ENCODE measurements at regions not wholly inside any gene's neighbourhood (a gene's known extent, or its start where the extent isn't known, plus 50 kb on each side); places are given as distances from the start of the nearest gene placed in this dataset.
"Not testable (repeated sequence)": the region's sequence is repeated elsewhere in the genome, so short reads cannot be mapped to it uniquely, and the experiment has no call there.

DNA sequence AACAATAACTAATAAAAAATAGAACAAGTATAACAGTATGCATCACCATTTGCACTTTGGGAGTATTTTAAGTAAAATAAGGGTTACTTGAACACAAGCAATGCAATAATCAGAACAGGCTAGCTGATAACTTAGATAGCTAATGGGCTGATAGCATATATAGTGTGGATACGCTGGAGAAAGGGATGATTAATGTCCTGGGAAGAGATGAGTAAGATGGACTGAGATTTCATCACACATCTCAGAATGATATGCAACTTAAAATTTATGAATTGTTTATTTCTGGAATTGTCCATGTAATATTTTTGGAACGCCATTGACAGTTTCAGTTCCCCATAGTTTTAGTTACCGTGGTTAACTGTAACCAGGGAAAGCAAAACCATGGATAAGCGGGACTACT is 173.6 kb downstream of the ISL1 start:
- no peak for DNase-seq
- intact Hi-C loops (cut with DNase I, micrococcal nuclease), result no loop called here
- ATAC-seq, result no peak

DNA sequence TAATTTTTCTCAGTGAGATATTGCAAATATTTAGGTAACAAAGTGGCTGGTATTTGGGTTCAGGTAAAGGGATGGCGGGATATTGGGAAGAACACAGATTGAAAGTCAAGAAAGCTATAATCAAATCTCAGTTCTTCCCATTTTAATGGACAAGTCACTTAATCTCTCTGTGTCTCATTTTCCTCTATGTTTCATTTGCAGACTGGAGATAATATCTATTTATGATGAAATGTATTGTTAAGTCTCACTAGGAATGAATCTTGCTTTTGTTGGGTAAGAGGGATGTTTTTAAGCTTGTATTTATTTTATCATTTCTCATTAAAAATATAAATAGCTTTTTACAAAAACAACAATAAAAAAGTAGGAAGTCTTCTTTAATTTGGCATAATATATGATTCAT is 175.4 kb downstream of the ISL1 start:
- ATAC-seq, result no peak

DNA sequence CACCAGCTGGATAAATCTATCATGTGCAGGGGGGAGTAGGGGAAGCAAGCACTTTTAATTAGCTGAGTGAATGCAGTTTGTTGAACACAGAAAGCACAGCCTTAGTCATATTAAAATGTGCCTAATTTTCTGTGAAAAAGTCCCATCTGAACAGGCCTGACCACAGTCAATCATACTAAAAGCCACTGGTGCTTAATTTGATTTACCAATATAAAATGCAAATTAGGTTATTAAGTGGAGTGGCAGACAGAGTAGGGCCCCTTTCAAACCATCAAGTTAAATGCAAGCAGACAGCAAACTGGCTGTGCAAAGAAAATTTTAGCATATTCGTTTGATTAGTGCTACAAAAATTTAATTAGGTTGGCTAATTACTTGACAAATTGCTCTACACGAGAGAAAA is 176.1 kb downstream of the ISL1 start:
- ATAC-seq, result no peak
- no peak for DNase-seq
- intact Hi-C loops (cut with DNase I, micrococcal nuclease), result no loop called here

More for the DNA sequence above, 175.4 kb downstream of the ISL1 start:
- no peak for DNase-seq
- intact Hi-C loops (cut with DNase I, micrococcal nuclease), result no loop called here

DNA sequence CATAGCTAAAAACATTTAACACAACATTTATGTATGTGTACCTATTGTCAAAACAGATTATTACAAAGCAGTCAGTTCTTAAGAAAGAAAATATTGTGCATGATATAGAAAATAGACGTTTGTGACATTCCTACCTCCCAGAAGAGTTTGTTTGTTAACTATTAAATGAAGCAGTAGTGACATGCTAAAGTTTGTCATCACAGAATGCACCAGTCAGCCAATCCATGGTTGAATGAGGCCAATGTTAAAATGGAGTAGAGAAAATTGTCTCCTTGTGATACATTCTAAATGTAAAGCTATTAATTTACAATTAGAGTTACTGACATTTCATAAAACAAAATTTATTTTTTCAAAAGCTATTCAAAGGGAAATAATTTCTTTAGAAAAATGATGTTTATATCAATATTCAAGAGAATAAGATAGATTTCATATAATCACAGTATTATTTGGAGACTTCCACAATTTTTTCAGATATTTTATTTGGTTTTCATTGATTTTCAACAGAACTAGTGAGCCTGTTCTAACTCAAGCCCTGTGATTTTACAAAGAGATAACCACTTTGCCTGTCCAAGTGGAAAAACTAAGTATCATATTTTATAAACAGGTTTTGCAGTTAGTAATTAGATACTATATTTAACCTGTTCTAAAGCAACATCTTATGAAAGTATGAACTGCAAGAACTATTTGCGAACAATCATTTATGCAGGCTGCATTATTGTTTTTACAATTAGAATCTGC is 176.8 kb downstream of the ISL1 start:
- DNase-seq, result no peak
- intact Hi-C loops (cut with DNase I, micrococcal nuclease), result no loop called here
- ATAC-seq, result no peak

DNA sequence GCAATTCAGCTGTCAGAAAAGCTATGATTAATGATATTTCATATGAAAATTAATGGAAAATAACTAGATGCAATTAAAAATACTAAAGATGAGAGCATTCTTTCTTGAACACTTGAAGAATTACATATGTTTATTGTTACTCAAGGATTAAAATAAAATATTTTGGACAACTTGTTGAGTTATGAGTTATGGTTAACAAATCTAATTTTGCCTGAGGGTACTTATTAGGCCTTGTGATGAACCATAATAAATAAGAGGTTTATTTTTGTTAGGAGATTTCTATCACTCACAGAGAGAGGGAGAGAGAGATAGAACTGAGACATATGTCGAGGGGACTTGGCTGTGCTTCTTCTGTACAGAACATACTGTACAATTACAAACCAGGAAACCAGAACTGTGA is 183.7 kb downstream of the ISL1 start:
- no peak for DNase-seq
- no peak for ATAC-seq
- intact Hi-C loops (cut with DNase I, micrococcal nuclease), result no loop called here

DNA sequence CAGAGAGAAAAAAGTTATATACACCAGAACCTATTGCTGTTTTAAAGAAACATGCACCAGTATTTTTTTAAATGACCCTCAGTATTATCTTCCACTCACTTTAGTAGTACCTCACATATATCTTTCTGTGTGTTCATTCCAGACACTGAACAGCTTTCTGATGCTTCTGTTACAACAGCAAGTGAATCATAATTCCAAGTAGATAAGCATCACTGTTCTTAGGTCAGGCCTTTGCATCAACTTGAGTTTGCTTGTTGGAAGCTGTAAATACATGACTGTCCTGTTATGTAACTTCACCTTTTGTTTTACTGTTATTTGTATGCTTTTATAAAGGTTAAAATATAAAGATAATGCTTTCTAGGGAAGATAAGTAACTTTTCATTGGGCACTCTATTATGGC is 184.4 kb downstream of the ISL1 start:
- DNase-seq (no peak), ATAC-seq (no peak)
- intact Hi-C loops (cut with DNase I, micrococcal nuclease), result no loop called here

DNA sequence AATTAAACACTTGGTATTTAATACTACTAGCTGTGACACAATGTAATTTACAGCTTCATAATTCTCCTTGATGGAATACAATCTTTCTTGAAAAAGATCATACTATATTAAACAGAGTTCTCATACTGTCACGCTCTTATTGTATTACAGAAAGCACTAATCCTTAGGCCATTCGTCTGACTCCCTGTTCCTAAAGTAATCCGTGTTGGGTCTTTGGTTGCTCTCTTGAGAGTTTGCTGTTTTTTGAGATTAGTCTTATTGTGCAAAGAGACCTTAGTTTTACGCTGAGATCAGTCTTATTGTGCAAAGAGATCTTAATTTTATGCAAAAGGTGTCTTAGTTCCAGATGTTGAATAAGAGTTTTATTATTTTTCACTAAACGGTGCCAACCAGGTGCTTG is 190.6 kb downstream of the ISL1 start:
- intact Hi-C loops (cut with DNase I, micrococcal nuclease), result no loop called here
- no peak for DNase-seq
- ATAC-seq, result no peak

DNA sequence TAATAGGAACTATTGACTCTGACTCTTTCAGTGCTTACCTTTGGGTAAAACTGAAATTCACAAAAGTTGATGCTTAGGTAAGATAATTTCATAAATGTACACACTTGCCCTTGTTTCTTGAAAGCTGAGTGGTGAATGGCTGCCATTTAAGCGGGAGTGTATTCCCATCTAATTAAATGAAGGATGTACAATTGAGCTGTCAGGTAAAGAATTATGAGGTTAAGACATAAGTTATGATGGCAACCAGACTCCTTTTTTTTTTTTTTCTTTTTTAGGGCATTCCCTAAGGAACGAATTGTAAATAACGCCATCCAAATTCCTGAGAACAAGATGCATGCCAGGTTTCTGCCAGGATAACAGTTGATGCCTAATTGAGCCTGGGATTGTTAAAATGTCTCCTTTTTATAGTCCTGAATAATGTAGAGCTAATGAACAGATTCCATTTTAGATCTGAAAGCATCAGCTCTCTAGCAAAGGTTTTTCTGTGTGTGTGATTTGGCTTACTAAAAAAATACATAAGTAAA is 199.7 kb downstream of the ISL1 start:
- no peak for DNase-seq
- ATAC-seq, result no peak
- intact Hi-C loops (cut with DNase I, micrococcal nuclease), result no loop called here

DNA sequence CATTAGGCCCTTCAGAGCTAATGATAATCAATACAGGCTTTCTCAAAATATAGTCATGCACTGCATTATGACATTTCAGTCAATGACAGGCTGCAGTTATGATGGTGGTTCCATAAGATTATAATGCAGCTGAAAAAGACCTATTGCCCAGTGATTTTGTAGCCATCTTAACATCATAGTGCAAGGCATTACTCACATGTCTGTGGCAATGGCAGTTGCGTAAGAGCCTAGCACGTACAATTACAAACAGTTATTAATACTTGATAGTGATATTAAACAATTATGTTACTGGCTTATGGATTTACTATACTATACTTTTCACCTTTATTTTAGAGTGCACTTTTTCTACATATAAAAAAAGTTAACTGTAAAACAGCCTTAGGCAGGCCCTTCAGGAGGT is 214.8 kb downstream of the ISL1 start:
- DNase-seq, result no peak
- intact Hi-C loops (cut with DNase I, micrococcal nuclease), result no loop called here
- no peak for ATAC-seq

DNA sequence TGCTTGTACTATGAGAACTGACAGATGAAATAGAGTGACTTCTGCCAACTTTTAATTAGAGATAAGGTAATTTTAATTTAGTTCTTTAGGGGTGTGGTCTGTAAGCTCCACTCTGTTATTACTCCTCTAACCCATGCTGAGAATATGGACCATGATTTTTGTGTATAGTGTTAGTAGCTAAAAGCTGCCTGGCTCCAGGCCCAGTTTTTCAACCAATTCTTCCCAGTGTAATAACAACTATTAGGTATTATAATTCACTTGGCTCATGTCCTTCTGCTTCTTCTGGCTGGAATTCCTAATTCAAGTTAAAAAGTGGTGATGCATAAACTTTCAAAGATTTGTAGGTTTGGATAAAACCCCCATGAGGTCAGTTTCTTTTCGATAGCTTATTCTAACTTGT is 216.3 kb downstream of the ISL1 start:
- DNase-seq, result no peak
- intact Hi-C loops (cut with DNase I, micrococcal nuclease), result no loop called here

DNA sequence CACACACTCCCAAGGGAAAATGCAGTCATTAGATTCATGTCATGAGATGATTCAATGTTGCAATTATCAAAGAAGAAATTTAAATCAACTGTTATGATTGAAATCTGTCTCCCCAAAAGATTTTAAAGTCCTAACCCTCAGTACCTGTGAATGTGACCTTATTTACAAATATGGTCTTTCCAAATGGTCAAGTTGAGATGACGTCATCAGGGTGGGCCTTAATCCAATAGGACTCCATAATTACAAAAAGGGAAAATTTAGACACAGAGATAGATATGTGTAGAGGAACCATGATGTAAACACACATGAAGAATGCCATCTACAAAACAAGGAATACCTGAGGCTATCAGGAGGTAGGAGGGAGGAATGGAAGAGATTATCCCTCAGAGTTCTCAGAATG is 221.1 kb downstream of the ISL1 start:
- no peak for DNase-seq
- ATAC-seq, result no peak
- intact Hi-C loops (cut with DNase I, micrococcal nuclease), result no loop called here

More for the DNA sequence above, 216.3 kb downstream of the ISL1 start:
- ATAC-seq, result no peak

DNA sequence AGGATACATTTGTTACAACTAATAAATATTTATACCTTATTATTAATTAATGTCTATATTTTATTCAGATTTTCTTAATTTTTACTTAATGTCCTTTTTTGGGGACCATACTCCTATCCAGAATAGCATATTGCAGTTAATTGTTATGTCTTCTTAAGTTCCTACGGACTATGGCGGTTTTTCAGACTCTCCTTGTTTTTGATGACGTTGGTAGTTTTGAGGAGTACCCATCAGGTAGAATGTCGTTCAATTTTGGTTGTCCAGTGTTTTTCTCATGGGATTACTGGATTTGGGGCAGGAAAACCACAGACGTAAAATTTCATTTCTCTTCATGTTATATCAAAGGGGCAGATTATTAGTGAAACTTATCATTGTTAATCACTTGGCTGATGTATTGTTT is 223.7 kb downstream of the ISL1 start:
- ATAC-seq (no peak), DNase-seq (no peak)
- intact Hi-C loops (cut with DNase I, micrococcal nuclease), result no loop called here

DNA sequence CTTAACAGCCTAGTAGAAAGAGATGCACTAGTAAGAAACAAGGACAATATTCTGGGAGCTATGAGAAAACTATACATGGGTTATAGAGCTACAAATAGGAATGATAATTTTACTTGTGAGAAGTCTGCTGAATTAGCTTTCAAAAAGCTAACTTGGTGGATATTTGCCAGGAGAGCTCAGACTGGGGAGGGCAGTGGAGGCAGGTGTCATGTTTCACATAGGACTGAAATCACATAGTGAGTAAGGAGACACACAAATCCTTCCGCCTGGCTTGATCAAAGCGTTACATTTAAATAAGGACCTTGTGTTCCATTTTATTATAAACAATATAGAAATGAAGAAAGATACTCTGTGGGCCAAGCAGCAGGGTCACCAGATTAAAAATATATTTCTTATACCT is 235.0 kb downstream of the ISL1 start:
- ATAC-seq, result no peak

DNA sequence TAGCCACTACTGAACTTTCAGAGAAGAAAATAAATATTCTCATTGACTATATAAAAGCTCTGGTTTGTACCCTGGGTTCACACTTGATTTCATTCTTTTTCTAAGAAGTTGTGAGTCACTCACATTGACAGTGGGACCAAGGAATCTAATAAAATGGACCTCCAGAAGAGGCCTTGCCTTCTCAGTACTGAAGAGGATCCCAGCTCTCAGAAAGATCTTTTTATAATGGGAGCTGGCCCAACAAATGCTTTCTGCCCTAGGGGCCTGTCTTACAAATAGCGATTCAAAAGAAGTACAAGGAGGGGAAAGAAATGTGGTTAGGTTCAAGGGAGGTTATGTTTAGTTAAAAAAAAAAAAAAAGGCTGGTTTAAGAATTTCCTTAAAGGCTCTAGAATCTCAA is 237.9 kb downstream of the ISL1 start:
- intact Hi-C loops (cut with DNase I, micrococcal nuclease), result no loop called here
- no peak for ATAC-seq
- no peak for DNase-seq

More for the DNA sequence above, 235.0 kb downstream of the ISL1 start:
- no peak for DNase-seq
- intact Hi-C loops (cut with DNase I, micrococcal nuclease), result no loop called here

DNA sequence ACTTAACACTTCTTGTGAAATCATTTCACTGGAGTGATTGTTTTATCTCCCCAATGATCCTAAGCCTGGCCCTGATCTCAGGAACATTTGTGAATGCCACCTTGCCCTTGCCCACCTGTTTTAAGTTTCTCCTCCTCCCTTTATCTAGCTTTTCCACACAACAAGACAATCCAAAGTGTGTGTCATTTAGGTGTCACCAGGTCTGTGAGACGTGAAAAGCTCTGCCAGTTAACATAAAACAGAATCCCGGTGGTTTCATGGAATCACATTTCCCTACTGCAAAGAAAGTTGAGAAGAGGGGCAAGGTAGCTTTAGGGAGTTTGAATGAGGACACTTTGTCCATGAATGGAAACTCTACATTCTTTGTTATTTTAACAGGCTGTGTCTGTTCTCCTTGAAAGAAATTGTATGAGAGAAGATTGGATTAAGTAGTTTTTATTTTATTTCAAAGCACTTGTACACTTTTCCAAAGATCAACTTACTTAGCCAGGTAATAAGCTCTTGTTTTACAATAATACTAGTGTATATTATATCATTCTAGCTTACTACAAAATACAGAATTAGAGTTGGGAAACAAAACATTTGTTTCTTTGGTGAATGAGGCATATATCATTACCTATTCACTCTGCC is 239.0 kb downstream of the ISL1 start:
- ATAC-seq (no peak), DNase-seq (no peak)
- intact Hi-C loops (cut with DNase I, micrococcal nuclease), result no loop called here

DNA sequence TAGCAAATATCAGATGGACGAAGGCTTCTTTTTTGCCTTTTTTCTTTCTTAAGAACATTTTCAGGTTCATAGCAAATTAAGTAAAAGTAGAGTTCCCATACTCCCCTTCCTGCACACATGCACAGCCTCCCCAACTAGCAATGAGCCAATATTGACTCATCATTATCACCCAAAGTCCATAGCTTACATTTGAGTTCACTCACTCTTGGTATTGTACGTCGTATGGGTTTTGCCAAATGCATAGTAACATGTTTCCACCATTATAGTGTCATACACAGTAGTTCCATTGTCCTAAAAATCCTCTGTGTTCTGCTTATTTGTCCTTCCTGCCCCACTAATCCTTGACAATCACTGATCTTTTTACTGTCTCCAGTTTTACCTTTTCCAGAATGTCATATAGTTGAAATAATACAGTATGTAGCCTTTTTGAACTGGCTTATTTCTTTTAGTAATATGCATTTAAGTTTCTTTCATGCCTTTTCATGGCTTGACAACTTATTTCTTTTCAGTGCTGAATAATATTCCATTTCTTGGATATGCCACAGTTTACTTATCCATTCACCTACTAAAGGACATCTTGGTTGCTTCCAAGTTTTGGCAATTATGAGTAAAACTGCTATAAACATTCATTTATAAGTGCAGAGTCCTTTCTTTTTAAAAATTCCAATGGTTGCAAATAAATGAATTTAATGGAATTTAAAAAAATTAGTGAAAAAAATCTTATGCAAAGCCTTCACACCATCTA is 242.1 kb downstream of the ISL1 start:
- no peak for ATAC-seq
- DNase-seq, result no peak
- intact Hi-C loops (cut with DNase I, micrococcal nuclease), result no loop called here

DNA sequence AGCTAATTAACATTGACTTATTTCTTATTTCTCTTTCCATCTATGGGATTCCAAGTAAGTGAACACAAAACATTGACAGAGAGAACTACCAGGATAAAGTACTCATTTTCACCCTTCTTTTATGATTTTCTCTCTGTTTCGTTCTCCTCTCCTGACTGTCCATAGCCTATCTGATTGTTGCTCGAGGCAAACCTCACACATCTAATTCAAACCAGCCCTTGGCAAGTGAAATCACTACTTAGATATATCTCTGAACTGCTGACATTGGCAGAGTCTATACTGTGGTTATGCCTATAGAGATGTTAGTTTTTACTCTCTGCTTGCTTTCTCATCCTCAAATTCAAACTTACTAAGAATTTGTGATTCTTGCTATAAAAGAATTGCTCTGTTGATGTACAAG is 248.8 kb downstream of the ISL1 start:
- ATAC-seq, result no peak
- intact Hi-C loops (cut with DNase I, micrococcal nuclease), result no loop called here
- DNase-seq, result no peak

DNA sequence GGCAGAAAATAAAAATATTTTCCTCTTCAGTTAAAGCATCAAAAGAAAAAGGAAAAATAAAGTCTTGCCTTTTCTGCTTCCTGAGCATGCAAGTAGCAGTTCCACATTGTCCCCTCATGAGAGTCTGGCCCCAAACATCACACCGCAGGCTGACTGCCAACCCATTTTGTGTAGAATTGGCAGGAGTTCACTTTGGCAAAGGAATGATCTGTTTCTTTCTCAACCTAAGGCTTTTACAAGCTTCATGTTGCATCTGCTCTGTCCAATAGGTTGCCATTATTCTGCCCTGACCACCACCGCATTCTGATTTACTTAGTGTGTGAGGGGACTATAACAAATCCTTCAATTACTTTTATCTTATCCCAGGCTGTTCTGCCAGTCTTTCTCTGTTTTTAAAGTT is 249.5 kb downstream of the ISL1 start:
- intact Hi-C loops (cut with DNase I, micrococcal nuclease), result no loop called here
- DNase-seq (no peak), ATAC-seq (no peak)

DNA sequence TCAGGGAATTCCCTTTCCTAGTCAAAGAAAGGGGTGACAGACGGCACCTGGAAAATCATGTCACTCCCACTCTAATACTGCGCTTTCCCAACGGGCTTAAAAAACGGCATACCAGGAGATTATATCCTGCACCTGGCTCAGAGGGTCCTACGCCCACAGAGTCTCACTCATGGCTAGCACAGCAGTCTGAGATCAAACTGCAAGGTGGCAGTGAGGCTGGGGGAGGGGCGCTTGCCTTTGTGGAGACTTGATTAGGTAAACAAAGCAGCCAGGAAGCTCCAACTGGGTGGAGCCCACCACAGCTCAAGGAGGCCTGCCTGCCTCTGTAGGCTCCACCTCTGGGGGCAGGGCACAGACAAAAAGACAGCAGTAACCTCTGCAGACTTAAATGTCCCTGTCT is 253.7 kb downstream of the ISL1 start:
- intact Hi-C loops (cut with DNase I, micrococcal nuclease); DNase-seq; ATAC-seq: not testable (repeated sequence)

DNA sequence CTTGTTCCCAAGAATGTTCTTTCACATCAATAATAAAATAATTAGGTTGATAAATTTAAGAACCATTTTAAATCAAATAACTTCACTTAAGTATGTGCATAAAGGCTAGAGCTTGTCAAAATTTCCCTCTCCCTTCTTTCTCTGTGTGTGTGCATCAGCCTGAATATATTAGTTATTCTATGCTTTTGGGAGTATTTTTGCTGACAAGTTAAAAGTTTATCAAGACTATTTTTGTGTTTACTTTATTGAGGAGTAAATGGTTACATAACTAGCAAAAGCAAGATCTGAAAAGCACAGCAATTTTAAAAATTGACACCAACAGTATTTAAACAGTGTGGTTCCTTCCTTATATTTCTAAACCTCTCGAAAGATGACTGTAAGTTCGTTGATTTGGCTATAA is 261.7 kb downstream of the ISL1 start:
- no peak for ATAC-seq
- no peak for DNase-seq
- intact Hi-C loops (cut with DNase I, micrococcal nuclease), result no loop called here
